ENCODE measurements at regions not wholly inside any gene's neighbourhood (a gene's known extent, or its start where the extent isn't known, plus 50 kb on each side); places are given as distances from the start of the nearest gene placed in this dataset.

GRCh38 chr2:181188605-181189004, 208.2 kb downstream of the UBE2E3 start:
- Histone ChIP-seq H3K36me3 (ENCODE audit: low read depth) (no peaks in the 10 kb centered on the region), H3K4me3 (no peak overlapping the region), H3K9me3 (no peaks in the 10 kb centered on the region), H3K4me1 (ENCODE audit: low read depth) (no peaks in the 10 kb centered on the region)
- DNase-seq (no peak), ATAC-seq (no peak)
- no peak for TF ChIP-seq CTCF (IDR thresholded peaks at IDR 0.05)
- intact Hi-C loops (cut with DNase I, micrococcal nuclease), result no loop called here

- no peak for TF ChIP-seq CTCF (IDR thresholded peaks at IDR 0.05)
- no peak for DNase-seq
- Histone ChIP-seq H3K36me3 (ENCODE audit: low read depth) (no peaks in the 10 kb centered on the region), H3K4me3 (no peak overlapping the region), H3K9me3 (no peaks in the 10 kb centered on the region), H3K4me1 (ENCODE audit: low read depth) (no peaks in the 10 kb centered on the region)
- no peak for ATAC-seq
- intact Hi-C loops (cut with DNase I, micrococcal nuclease), result no loop called here
These were observed 209.5 kb downstream of the UBE2E3 start for GRCh38 chr2:181189951-181190350.

GRCh38 chr2:181190711-181191110, 210.3 kb downstream of the UBE2E3 start:
- Histone ChIP-seq H3K4me1 (ENCODE audit: low read depth) (no peaks in the 10 kb centered on the region), H3K36me3 (ENCODE audit: low read depth) (no peaks in the 10 kb centered on the region), H3K4me3 (no peak overlapping the region), H3K9me3 (no peaks in the 10 kb centered on the region)
- intact Hi-C loops (cut with DNase I, micrococcal nuclease), result no loop called here
- TF ChIP-seq CTCF (IDR thresholded peaks at IDR 0.05), result no peak
- ATAC-seq, result no peak
- no peak for DNase-seq

GRCh38 chr2:181193550-181193949, 213.1 kb downstream of the UBE2E3 start:
- Histone ChIP-seq H3K4me1 (ENCODE audit: low read depth) (no peaks in the 10 kb centered on the region), H3K4me3 (no peak overlapping the region), H3K36me3 (ENCODE audit: low read depth) (no peaks in the 10 kb centered on the region), H3K9me3 (no peaks in the 10 kb centered on the region)
- ATAC-seq, result no peak
- intact Hi-C loops (cut with DNase I, micrococcal nuclease), result no loop called here
- DNase-seq, result no peak
- TF ChIP-seq CTCF (IDR thresholded peaks at IDR 0.05), result no peak

- ATAC-seq (no peak), DNase-seq (no peak)
- no peaks in the 10 kb centered on the region for H3K9me3 ChIP-seq
- no peak overlapping the region for H3K4me3 ChIP-seq
- TF ChIP-seq CTCF (IDR thresholded peaks at IDR 0.05), result no peak
- intact Hi-C loops (cut with DNase I, micrococcal nuclease), result no loop called here
- H3K4me1 ChIP-seq (ENCODE audit: low read depth), result no peaks in the 10 kb centered on the region
- H3K36me3 ChIP-seq (ENCODE audit: low read depth), result no peaks in the 10 kb centered on the region
These were observed 216.0 kb downstream of the UBE2E3 start for GRCh38 chr2:181196401-181196800.

- TF ChIP-seq CTCF (IDR thresholded peaks at IDR 0.05), result no peak
- DNase-seq (no peak), ATAC-seq (no peak)
- H3K4me3 ChIP-seq, result no peak overlapping the region
- H3K36me3 ChIP-seq (ENCODE audit: low read depth), result no peaks in the 10 kb centered on the region
- no peaks in the 10 kb centered on the region for H3K4me1 ChIP-seq (ENCODE audit: low read depth)
- no peaks in the 10 kb centered on the region for H3K9me3 ChIP-seq
- intact Hi-C loops (cut with DNase I, micrococcal nuclease), result no loop called here
These were observed 216.8 kb downstream of the UBE2E3 start for GRCh38 chr2:181197140-181197760.

All from mucosa of descending colon (tissue), 3 donors.